ENCODE measurements at regions not wholly inside any gene's neighbourhood (a gene's known extent, or its start where the extent isn't known, plus 50 kb on each side); places are given as distances from the start of the nearest gene placed in this dataset.

- Histone ChIP-seq H3K9me3 (ENCODE audit: control insufficient read depth, insufficient read depth, low read depth, low read length) (no peaks in the 10 kb centered on the region), H3K36me3 (ENCODE audit: control insufficient read depth in 2 of 2, insufficient read depth in 1 of 2, low read length in 2 of 2) (peaks cover 0 to 11% of the 10 kb centered on the region in 2 experiments; a peak in 1 of 3 replicates), H3K4me1 (ENCODE audit: control insufficient read depth, insufficient read depth, low read length) (peaks cover 15% of the 10 kb centered on the region), H3K27ac (ENCODE audit: extremely low read depth, low read depth, low read length) (peak overlapping the region; percentile 64; the same call in 1 of the 2 replicates), H3K4me3 (ENCODE audit: low read depth, low read length) (peak overlapping the region; percentile 14)
- POLR2A ChIA-PET = interaction anchor here (0.9 to 1.7 kb wide), 9 partner anchors 9 to 132 kb away, joined by 3 to 8 read pairs (median 5); no protein-coding TSS in a partner anchor
- CTCF ChIA-PET = interaction anchor here (0.6 to 2.1 kb wide), 8 partner anchors 9 to 171 kb away, joined by 3 to 16 read pairs (median 4); no protein-coding TSS in a partner anchor
- TF ChIP-seq ZNF423 (tag by site-specific recombination; IDR thresholded peaks at IDR 0.05) = peak; percentile 83
- TF ChIP-seq ZNF366 (tag by site-specific recombination; conservative IDR thresholded peaks at IDR 0.05) = peak; percentile 54; the same call in 1 of the 2 replicates
- TF ChIP-seq ZIC2 (tag by site-specific recombination; IDR thresholded peaks at IDR 0.05) = peak; percentile 97
- TF ChIP-seq ZNF341 (tag by site-specific recombination; IDR thresholded peaks at IDR 0.05; ENCODE audit: low read depth) = peak; percentile 99
- TF ChIP-seq ZBTB20 (tag by site-specific recombination; IDR thresholded peaks at IDR 0.05) = peak; percentile 94
- peak; percentile 62; the same call in 1 of the 2 replicates for TF ChIP-seq FEZF1 (tag by site-specific recombination; IDR thresholded peaks at IDR 0.05)
- no peak for TF ChIP-seq ZXDB (tag by site-specific recombination; IDR thresholded peaks at IDR 0.05)
- peak; percentile 74 for TF ChIP-seq GLIS2 (tag by site-specific recombination; IDR thresholded peaks at IDR 0.05)
- 0 out of 2 replicates have a peak, but pooled peaks have one; percentile 30 for TF ChIP-seq ZNF544 (tag by site-specific recombination; IDR thresholded peaks at IDR 0.05)
- TF ChIP-seq, protein P1, sequence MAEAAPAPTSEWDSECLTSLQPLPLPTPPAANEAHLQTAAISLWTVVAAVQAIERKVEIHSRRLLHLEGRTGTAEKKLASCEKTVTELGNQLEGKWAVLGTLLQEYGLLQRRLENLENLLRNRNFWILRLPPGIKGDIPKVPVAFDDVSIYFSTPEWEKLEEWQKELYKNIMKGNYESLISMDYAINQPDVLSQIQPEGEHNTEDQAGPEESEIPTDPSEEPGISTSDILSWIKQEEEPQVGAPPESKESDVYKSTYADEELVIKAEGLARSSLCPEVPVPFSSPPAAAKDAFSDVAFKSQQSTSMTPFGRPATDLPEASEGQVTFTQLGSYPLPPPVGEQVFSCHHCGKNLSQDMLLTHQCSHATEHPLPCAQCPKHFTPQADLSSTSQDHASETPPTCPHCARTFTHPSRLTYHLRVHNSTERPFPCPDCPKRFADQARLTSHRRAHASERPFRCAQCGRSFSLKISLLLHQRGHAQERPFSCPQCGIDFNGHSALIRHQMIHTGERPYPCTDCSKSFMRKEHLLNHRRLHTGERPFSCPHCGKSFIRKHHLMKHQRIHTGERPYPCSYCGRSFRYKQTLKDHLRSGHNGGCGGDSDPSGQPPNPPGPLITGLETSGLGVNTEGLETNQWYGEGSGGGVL (tag by site-specific recombination; IDR thresholded peaks at IDR 0.05) = peak; percentile 95
- TF ChIP-seq ZNF664 (tag by site-specific recombination; IDR thresholded peaks at IDR 0.05) = no peak
- 0 out of 2 replicates have a peak, but pooled peaks have one; percentile 19 for TF ChIP-seq ZNF692 (tag by site-specific recombination; IDR thresholded peaks at IDR 0.05)
- TF ChIP-seq, protein P2, sequence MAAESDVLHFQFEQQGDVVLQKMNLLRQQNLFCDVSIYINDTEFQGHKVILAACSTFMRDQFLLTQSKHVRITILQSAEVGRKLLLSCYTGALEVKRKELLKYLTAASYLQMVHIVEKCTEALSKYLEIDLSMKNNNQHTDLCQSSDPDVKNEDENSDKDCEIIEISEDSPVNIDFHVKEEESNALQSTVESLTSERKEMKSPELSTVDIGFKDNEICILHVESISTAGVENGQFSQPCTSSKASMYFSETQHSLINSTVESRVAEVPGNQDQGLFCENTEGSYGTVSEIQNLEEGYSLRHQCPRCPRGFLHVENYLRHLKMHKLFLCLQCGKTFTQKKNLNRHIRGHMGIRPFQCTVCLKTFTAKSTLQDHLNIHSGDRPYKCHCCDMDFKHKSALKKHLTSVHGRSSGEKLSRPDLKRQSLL (tag by site-specific recombination; IDR thresholded peaks at IDR 0.05) = peak; percentile 91
- peak; percentile 45; the same call in 1 of the 2 replicates for TF ChIP-seq ZSCAN30 (tag by site-specific recombination; IDR thresholded peaks at IDR 0.05)
- peak; percentile 66; the same call in 1 of the 2 replicates for TF ChIP-seq OSR2 (tag by site-specific recombination; IDR thresholded peaks at IDR 0.05)
- TF ChIP-seq, protein P3, sequence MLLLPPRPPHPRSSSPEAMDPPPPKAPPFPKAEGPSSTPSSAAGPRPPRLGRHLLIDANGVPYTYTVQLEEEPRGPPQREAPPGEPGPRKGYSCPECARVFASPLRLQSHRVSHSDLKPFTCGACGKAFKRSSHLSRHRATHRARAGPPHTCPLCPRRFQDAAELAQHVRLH (tag by site-specific recombination; IDR thresholded peaks at IDR 0.05) = peak; percentile 47; the same call in 1 of the 2 replicates
- TF ChIP-seq ZEB2 (tag by site-specific recombination; IDR thresholded peaks at IDR 0.05) = peak; percentile 69
- TF ChIP-seq WT1 (tag by site-specific recombination; IDR thresholded peaks at IDR 0.05) = 0 out of 2 replicates have a peak, but pooled peaks have one; percentile 26
- 0 out of 2 replicates have a peak, but pooled peaks have one; percentile 5 for TF ChIP-seq GFI1B (tag by site-specific recombination; IDR thresholded peaks at IDR 0.05)
- TF ChIP-seq TCF7L2 (IDR thresholded peaks at IDR 0.05; ENCODE audit: borderline replicate concordance, low read depth, low read length) = no peak
- no peak for TF ChIP-seq ZNF48 (tag by site-specific recombination; IDR thresholded peaks at IDR 0.05)
- TF ChIP-seq, protein P4, sequence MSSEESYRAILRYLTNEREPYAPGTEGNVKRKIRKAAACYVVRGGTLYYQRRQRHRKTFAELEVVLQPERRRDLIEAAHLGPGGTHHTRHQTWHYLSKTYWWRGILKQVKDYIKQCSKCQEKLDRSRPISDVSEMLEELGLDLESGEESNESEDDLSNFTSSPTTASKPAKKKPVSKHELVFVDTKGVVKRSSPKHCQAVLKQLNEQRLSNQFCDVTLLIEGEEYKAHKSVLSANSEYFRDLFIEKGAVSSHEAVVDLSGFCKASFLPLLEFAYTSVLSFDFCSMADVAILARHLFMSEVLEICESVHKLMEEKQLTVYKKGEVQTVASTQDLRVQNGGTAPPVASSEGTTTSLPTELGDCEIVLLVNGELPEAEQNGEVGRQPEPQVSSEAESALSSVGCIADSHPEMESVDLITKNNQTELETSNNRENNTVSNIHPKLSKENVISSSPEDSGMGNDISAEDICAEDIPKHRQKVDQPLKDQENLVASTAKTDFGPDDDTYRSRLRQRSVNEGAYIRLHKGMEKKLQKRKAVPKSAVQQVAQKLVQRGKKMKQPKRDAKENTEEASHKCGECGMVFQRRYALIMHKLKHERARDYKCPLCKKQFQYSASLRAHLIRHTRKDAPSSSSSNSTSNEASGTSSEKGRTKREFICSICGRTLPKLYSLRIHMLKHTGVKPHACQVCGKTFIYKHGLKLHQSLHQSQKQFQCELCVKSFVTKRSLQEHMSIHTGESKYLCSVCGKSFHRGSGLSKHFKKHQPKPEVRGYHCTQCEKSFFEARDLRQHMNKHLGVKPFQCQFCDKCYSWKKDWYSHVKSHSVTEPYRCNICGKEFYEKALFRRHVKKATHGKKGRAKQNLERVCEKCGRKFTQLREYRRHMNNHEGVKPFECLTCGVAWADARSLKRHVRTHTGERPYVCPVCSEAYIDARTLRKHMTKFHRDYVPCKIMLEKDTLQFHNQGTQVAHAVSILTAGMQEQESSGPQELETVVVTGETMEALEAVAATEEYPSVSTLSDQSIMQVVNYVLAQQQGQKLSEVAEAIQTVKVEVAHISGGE (tag by site-specific recombination; conservative IDR thresholded peaks at IDR 0.05; ENCODE audit: low read depth) = peak; percentile 42; the same call in 1 of the 2 replicates
- no peak for TF ChIP-seq ZNF426 (tag by site-specific recombination; IDR thresholded peaks at IDR 0.05)
- 0 out of 2 replicates have a peak, but pooled peaks have one; percentile 60 for TF ChIP-seq ZNF561 (tag by site-specific recombination; IDR thresholded peaks at IDR 0.05; ENCODE audit: borderline replicate concordance)
- peak; percentile 74; the same call in 1 of the 2 replicates for TF ChIP-seq SP7 (tag by site-specific recombination; IDR thresholded peaks at IDR 0.05)
These were observed 280.2 kb downstream of the SEC14L1 start for GRCh38 chr17:77420804-77421629.
